HCT116 (cell line): ENCODE measurements at regions not wholly inside any gene's neighbourhood (a gene's known extent, or its start where the extent isn't known, plus 50 kb on each side); places are given as distances from the start of the nearest gene placed in this dataset.

Source experiments
- CTCF ChIP-seq, 3 experiments: fragments of 200-600 bp in 1 of 3; sonication (generic) in 1 of 3; IDR thresholded peaks in 2 of 3; conservative IDR thresholded peaks in 1 of 3; 2 replicates each; pipeline ENCODE4 v1.5.1; 2012 to 2017; ENCODE audit warnings: low read depth in 2 of 3, low read length in 2 of 3, antibody characterized with exemption in 1 of 3, borderline replicate concordance in 1 of 3, control low read depth in 1 of 3, mild to moderate bottlenecking in 1 of 3, mixed read lengths in 1 of 3, mixed run types in 1 of 3, moderate library complexity in 1 of 3; ENCODE audit not compliant: insufficient read depth in 1 of 3
- EGR1 ChIP-seq: IDR thresholded peaks from 2 replicates; pipeline ENCODE4 v1.6.1; 2012; ENCODE audit warnings: low read depth
- EZH2phosphoT487 ChIP-seq: fragments of 200-600 bp; IDR thresholded peaks from 2 replicates; pipeline ENCODE4 v1.6.1; 2018; ENCODE audit warnings: antibody characterized with exemption, borderline replicate concordance
- TCF7L2 ChIP-seq: IDR thresholded peaks from 2 replicates; pipeline ENCODE4 v1.7.0; 2011; ENCODE audit warnings: borderline replicate concordance, inconsistent platforms; ENCODE audit not compliant: insufficient read depth, insufficient read length; ENCODE audit errors: extremely low read depth

DNA sequence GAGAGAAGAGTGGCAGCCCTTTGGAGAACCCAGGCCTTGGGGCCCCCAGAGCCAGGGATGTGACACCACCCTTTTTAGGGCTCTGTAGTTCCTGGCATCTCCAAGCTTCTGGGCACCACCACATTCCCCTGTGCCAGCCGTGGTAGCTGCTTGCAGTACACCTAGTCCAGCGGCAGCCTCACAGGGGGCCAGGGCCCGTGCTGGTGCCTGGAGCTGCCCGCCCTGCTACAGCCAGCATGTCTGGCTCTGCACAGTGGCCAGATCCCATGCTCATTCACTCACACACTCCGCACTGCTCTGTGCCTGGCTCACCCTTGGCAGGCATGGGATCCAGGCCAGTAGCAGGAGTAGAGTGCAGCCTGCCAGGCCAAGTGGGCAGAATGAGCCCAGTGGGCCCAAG is 351.6 kb upstream of the TMCO5A start:
- TF ChIP-seq CTCF (IDR thresholded peaks at IDR 0.05 in 2 of 3, conservative IDR thresholded peaks at IDR 0.05 in 1 of 3; ENCODE audit: borderline replicate concordance in 1 of 3, insufficient read depth in 1 of 3, low read depth in 2 of 3, low read length in 2 of 3) (no peak), TCF7L2 (no peak), EGR1 (no peak), EZH2phosphoT487 (no peak)
